22Rv1 (cell line): ENCODE measurements at regions not wholly inside any gene's neighbourhood (a gene's known extent, or its start where the extent isn't known, plus 50 kb on each side); places are given as distances from the start of the nearest gene placed in this dataset.

ENCODE experiments used
- H3K27ac ChIP-seq: fragments of 450-650 bp; 2 replicates; pipeline ENCODE4 v1.5.1; 2017
- ZFX ChIP-seq: fragments of 450-650 bp; IDR thresholded peaks from 2 replicates; pipeline ENCODE4 v1.6.1; 2017; ENCODE audit warnings: antibody characterized with exemption, borderline replicate concordance
- TF ChIP-seq, protein P1 (sequence below): fragments of 450-650 bp; IDR thresholded peaks from 2 replicates; pipeline ENCODE4 v1.5.1; 2017; ENCODE audit warnings: mild to moderate bottlenecking

DNA sequence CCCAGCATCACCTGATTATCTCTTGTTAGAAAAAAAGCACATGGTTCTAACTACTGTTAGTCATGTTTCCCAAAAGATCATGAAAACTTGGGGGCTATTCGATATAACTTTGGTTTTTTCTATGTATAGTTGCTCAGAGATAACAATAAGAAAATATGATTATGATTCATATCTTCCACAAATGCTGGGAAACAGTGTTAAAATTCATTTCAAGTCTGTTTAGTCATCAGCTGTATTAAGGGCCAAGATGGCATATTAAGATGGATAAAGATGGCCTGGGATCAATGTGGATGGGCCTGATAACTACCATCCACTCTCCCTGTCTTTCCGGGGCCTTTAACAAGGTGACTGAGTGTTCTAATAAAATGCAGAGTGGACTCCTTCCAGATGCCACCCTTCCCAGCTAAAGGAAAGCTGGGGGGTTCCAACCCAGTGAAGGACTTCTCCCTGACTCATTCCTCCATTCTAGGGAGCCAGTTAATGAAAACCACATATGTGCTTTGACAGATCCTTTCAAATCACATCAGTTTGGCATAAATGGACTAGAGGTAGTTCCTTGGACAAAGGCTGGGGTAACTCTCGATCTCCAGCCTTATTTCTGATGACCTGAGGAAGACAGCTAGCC, 221.6 kb downstream of the VAPA start:
- TF ChIP-seq, protein P1, sequence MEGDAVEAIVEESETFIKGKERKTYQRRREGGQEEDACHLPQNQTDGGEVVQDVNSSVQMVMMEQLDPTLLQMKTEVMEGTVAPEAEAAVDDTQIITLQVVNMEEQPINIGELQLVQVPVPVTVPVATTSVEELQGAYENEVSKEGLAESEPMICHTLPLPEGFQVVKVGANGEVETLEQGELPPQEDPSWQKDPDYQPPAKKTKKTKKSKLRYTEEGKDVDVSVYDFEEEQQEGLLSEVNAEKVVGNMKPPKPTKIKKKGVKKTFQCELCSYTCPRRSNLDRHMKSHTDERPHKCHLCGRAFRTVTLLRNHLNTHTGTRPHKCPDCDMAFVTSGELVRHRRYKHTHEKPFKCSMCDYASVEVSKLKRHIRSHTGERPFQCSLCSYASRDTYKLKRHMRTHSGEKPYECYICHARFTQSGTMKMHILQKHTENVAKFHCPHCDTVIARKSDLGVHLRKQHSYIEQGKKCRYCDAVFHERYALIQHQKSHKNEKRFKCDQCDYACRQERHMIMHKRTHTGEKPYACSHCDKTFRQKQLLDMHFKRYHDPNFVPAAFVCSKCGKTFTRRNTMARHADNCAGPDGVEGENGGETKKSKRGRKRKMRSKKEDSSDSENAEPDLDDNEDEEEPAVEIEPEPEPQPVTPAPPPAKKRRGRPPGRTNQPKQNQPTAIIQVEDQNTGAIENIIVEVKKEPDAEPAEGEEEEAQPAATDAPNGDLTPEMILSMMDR: no peak
- TF ChIP-seq ZFX: no peak
- H3K27ac ChIP-seq: no peak overlapping the region

DNA sequence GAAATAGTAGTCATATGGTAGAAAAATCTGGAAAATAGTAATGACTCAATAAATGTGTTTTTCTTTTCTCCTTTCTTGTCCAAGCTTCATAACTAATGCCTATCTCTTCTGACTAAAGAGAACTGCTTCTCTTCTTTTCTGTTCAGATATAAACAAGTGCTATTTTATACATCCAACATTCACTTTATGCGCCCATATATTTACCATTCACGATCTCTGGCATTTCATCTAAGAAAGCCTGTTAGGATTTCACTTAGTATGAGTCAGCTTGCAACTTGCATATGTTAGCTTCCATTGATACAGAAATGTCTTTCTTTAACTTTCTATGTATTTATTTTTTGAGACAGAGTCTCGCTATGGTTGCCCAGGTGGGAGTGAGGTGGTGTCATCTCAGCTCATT, 224.9 kb downstream of the VAPA start:
- H3K27ac ChIP-seq: no peak overlapping the region
- TF ChIP-seq ZFX: no peak
- TF ChIP-seq, protein P1: no peak

DNA sequence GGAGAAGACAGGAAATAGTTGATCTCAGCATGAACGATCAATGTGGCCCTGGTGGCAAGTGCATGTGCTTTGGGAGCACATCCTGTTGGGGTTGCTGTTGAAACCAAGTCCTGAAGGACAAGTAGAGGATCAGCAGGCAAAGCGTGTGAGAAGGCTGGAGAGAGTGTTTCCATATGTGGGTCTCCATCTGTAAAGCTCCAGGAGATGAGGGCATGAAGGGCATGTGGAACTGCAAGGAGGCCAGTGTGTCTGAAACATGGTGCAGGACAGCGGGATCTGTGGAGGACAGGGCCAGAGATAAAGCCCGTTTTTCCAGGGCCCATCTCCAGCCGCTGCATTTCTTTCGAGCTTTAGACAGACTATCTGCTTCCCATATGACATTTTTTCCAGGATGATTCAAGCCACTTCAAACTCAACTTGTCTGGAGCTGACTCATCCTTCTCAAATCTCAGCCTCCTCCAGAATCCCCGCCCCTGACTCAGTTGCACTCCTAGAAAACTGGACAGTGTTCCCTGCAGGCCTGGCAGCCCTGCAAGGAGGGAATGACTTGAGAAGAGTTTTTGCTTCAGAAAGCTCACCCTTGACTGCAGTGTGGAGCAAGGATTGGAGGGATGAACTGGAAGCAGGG, 226.1 kb downstream of the VAPA start:
- no peak overlapping the region for H3K27ac ChIP-seq
- no peak for TF ChIP-seq ZFX
- TF ChIP-seq, protein P1: no peak

DNA sequence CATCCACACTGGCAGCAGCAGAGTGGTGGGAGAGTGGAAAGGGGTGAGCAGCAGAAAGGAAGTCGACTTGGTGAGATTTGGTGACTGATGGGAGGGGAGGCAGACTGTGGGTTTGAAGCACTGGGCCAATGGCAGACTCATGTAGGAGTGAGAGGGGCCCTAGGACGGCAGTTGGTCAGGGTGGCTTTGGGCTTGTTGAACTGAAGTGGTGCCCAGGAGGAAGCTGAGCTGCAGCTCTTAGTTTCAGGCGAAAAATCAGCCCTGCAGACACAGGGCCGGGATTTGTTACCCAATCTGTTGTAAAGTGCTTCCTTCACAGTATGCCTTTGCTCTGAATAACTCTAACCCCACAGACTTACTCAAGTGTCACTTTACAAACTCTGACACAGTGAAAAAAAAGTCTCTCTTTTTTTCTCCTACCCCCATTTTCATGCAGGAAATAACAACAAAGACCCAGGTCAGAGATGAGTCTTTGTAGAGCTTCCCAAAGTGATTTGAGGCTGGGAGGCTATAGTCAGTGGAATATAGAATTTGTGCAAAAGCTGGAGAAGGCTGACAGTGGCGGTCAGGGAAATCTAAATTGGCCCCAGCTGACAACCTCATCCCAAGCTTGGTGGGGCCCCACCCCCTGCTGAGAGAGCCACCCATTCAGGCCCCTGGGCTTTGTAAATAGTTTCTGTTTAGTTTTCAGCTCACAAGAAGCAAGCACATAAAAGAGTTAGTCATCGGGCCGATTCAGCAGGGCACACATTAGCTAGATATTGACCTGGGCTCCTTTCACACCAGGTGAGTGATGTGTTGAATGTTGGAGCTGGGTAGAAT, 226.9 kb downstream of the VAPA start:
- TF ChIP-seq, protein P1: no peak
- TF ChIP-seq ZFX: no peak

DNA sequence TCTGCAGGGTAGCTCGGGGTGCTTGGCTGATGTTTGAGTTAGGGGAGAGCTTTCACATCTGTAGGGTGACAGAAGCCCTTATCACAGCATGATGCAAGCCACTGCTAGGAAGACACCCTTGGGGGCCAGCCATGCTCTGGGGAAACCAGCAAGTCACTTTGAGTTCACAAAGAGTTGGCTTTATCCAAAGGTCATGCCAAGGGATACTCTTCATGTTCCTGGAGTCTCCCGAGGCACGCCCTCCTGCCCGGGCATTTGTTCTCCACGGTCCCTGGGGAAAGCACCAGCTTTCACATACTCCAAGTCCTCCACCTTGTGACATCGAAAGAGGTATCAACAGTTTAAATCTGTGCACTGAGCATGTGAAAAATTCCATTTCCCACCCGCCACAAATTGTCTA, 227.7 kb downstream of the VAPA start:
- TF ChIP-seq, protein P1: no peak
- TF ChIP-seq ZFX: no peak
- peak overlapping the region; percentile 37; the same call in 1 of the 2 replicates for H3K27ac ChIP-seq

More for the DNA sequence above, 226.9 kb downstream of the VAPA start:
- peak overlapping the region; percentile 37; the same call in 1 of the 2 replicates for H3K27ac ChIP-seq

DNA sequence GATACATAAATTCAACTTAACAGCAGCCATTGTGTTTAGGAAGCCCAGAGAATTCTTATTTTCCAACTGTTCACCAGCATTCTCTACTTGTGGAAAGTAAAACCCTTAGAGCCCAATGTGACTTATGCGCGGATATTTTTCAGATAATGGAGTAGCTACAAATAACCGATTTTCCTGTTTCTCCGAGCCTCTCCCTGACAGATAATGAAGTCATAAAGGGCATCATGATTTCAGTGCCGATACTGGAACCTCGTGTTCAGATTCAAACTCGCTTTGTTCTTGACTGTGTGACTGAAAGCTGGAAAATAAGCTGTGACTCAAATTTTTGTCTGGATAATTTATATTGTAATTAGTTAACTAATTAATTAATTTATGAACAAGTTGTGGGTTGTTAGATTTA, 228.2 kb downstream of the VAPA start:
- H3K27ac ChIP-seq: no peak overlapping the region
- TF ChIP-seq, protein P1: no peak
- TF ChIP-seq ZFX: no peak
